ENCODE measurements at regions not wholly inside any gene's neighbourhood (a gene's known extent, or its start where the extent isn't known, plus 50 kb on each side); places are given as distances from the start of the nearest gene placed in this dataset.
"Not testable (repeated sequence)": the region's sequence is repeated elsewhere in the genome, so short reads cannot be mapped to it uniquely, and the experiment has no call there.

DNA sequence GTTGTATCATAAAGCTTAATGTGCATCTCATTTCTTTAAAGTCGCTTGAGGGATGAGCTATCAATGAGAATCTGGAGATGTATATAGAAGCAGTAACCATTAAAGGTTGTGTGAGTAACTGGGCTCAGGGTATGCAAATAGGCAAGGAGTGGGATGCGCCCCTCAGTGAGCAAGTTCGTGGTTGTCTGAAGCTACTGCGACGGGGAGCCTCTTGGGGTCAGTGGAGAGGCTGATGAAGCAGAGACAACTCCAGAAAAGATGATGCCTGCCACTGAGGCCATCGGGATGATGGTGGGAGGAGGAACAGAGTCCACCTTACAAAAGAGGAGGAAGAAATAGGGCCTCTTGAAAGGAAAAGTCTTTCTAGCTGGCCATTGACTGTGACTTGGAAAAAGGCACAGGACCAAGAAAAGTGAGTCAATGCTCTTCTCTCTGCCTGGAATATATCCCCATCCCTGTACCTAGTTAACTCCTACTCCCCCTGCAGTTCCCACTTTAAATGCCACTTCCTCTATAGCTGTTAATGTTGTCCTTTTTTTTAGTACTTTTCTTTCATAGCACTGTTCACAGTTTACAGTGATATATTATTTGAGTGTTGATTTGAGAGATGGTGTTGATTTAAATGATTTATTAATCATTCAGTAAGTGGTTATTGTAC, 51.4 kb upstream of the LSM6 start:
- no peak for DNase-seq

DNA sequence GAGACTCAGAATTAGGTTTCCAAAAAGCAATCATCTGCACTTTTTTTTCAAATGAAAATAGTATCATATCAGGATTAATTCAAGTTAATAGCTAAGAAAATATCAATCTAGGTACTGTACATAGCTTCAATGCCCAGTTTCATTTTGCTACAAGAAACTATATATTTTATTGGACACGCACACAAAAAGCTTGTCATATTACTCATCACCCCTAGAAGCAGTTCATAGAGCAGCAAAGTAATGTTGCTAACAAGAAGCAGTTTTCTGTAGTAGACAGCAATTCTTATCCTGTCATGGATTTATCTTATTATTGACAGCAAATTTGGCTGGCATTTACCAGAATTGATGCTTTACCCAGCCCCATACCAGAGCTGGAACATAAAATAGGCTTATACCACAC, 52.3 kb upstream of the LSM6 start:
- DNase-seq = no peak

DNA sequence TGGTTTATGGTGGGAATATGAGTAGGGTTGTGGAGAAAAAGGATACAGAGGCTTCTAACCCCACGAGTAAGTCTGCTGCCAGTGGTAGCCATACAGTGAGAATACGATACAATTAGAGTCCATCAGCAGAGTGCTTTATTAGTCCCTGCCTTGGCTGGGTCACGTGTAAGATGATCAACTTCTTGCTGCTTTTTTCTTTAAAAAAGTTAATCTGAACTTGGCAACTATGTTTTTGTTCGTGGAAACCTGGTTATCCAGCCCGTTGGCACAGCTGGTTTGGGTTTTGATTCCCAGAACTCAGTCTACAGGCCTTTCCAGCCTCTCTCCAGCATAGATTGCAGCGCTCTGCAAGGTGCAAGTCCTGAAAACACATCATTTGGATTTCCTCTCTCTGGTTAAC, 53.1 kb upstream of the LSM6 start:
- DNase-seq = no peak

DNA sequence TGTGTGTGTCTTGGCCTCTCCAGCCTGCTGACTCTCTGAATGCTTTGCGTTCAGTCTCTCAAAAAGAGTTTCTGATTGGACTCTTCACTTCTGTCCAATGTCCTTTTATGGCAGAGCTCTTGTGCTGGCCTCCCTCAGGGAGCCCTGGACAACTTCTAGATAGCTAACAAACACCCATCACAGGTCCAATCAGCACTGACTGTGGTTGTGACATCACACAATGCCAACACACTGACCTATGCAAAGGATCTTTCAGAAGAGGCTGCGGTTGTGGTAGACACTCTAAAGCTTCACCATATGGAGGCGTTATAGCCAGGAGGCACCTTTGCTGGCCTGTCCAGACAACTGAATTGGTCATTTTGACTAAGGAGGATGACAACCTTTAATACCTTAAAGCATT, 53.8 kb upstream of the LSM6 start:
- DNase-seq = no peak

DNA sequence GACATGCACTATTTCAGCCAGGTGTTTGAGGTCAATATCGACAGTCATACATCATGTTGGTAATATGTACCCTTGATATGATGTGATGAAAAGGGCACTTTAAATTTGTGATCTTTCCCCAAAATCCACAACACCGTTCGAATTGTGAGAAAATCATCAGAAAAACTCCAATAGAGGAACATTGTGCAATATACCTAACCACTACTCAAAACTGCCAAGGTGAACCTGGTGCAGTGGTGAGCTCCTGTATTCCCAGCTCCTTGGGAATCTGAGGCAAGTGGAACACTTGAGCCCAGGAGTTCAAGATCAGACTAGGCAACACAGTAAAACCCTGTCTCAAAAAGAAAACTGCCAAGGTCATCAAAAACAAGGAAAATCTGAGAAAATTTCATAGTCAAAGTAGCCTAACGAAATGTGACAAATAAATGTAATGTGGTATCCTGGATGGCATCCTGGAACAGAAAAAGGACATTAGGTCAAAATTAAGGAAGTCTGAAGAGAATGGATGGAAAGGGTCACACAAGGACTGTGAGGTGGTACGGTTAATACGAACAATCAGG, 55.6 kb upstream of the LSM6 start:
- no peak for DNase-seq

DNA sequence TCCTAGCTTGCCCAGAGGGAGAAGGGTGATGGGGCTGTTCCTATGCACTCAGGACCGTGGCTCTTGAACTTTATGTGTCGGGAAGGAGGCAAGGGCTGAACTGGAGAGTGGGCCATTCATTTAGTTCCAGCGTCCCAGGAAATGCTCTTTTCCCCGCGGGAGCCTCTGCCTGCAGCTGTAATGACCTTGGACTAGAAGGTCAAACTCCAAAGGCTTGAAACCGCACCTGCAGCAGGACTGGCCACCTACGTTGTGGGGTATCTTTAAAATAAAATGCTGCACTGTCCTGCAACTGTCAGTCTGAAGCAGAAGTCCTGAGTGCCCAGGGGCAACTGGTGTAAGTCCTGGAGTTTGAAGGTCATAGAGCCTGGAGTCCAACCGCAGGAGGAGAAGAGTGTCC, 61.5 kb upstream of the LSM6 start:
- DNase-seq = no peak

DNA sequence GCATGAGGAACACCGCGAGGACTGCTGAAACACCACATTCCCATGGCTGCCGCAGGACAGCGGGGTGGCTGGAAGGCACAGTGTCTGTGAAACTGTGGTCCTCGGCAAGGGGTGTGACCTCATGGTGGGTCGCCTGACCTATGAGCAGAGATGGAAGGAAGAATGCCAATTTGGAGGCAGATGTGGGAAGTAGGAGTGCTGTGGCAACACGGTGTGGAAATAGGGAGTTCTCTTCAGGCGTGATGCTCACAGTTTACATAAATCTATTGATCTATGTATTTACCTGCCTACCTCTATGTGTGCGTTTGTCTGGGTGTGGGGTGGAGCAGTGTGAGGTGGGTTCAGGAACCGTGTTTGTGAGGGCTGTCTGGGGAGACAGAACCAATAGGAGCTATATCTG, 62.3 kb upstream of the LSM6 start:
- DNase-seq = no peak

DNA sequence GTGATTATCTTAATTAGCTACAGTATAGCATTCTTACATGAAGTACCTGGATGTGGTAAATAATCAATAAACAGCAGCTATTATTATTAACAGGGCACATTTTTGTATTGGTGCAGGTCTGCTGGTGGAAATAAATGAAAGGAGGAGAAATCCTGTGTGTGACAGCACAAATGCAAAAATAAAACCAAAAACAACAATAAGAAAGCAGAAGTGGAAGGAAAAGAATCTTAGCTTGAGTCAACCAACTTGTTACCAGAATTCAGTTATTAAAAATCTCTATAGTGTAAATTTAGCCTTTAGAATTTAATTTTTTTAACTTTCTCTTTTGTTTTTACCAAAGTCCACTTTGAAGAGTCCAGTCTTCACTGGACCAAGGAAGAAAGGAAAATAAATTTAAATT, 63.1 kb upstream of the LSM6 start:
- no peak for DNase-seq

DNA sequence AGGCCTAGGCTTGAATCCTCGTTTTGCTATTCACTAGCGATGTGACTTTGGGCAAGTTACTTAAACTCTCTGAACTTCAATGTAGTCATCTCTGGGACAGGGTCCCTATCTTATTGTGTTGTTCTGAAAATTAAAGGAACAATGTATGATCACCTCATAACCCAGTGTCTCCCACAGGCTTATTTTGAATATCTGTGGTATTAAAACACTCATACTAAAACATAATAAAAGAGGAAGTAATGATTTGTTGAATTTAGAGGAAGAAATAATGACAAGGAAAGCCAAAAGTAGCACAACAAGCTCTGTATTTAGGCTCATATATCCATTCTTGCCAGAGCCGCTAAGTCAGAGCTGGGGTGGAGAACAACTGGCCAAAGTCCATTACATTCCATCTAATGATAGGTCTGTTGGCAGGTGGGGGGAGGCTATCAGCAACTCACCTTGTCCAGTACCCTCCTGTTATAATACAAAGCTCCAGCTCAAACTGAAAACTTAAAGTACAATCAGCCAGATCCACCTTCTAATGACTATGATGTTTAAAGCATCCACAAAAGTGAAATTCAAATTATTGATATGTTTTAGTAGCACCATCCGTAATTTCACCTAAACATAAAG, 64.5 kb upstream of the LSM6 start:
- DNase-seq = no peak

DNA sequence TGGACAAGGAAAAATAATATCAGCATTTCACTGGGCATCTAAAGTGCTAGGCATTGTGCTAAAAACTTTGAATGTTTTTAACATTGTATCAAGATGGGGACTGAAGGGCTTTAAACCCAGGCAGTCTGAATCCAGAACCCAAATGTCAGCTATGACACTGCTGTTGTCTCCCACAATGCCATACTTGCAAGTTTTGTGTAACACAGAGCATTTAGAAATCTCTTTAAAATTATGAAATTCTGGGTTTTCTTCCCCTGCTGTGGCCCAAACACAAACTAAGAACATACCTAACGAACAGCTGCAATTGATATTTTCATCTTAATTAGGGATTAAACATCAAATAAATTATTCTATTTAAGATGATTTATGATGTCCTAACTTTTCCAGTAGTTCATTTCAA, 66.8 kb upstream of the LSM6 start:
- no peak for DNase-seq

DNA sequence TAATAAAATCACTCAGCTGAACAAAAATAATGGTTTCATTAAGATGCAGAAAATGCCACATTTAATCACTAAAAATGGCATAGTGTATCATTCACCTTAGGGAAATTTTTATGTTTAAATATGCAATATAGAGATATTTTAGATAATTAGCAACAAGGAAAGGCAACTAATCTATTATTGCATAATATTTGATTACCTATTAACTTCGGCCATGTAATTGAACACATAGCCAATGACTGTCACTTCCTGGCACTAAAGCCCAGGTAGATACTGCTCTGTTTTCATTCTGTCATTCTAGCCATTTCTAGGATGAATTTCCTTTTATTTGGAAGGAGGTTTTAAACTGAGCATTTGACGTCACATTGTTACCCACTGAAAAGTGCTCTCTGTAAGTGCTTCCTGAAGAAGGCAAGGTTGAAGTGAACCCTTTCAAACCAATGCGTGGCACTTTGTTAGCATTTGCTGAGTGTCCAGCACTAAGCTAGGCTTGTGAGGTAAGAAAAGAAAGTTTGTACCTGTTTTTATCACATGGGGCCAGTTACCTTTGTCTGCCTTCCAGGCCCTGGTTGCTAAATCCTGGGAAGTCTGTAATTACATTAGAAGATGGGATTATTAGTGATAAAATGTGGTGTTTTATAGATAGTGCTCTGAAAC, 67.8 kb upstream of the LSM6 start:
- DNase-seq = no peak

DNA sequence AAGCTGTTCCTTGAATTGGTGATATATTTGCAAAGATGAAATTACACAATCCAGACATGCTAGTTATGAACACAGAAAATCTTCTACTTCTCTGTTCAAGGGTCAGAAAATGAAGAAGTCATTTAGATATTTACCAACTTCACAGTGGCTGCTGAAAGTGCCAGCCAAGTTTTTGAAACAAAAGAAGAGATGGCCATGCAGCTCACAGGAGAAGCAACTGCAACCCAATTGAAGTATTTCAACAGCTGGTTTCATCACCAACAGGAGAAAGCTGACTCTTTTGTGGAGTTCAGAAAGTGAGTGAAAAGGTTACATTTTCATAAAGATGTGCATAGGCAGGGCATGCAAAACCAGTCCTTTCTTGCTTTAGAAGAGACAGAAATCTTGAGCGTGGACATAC, 70.1 kb upstream of the LSM6 start:
- DNase-seq = no peak

DNA sequence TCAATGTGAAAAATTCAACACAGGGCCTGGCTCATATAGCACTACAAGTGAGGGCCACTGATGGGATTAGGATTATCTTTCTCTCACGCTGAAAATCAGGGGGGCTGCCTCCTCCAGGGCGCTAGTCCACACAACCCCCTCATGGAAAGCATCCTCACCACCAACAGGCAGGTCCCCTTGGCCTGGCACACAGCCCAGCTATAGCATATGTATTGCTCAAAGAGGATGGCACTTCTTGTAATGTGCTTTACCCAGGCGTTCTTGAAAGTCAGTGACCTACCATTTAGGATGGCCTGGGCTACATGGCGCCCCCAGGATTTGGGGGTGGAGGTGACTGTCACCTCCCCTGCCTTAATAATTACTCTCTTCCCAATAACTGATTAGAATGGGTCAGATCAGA, 71.0 kb upstream of the LSM6 start:
- no peak for DNase-seq

DNA sequence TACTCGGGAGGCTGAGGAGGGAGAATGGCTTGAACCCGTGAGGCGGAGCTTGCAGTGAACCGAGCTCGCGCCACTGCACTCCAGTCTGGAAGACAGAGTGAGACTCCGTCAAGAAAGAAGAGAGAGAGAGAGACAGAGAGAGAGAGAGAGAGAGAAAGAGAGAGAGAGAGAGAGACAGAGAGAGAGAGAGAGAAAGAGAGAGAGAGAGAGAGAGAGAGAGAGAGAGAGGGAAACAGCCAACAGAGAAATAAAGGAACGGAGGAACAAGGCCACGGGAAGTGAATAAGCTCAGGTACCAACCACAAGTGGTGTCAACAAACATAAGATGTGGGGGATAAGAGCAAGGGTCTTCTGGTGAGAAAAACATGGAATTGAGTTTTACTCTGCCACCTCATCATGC, 71.5 kb upstream of the LSM6 start:
- DNase-seq = not testable (repeated sequence)

DNA sequence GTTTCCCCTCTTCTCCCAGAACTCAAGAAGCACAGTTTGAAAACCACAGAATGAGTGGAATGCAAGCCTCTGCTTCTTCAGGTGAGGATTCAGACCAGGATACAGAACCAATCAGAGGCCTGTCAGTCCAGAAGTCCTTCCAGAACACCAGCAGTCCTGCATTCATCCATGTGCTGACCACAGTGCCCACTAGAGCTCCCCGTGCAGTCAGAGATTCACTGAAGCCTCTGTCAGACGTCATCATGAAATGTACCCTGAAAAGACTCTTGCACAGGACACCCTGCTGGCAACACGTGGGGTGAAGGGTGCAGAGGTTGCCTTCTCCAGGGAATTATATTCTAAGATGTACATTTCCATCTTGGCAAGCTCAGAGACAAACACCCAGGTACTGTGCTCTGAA, 75.9 kb upstream of the LSM6 start:
- no peak for DNase-seq

DNA sequence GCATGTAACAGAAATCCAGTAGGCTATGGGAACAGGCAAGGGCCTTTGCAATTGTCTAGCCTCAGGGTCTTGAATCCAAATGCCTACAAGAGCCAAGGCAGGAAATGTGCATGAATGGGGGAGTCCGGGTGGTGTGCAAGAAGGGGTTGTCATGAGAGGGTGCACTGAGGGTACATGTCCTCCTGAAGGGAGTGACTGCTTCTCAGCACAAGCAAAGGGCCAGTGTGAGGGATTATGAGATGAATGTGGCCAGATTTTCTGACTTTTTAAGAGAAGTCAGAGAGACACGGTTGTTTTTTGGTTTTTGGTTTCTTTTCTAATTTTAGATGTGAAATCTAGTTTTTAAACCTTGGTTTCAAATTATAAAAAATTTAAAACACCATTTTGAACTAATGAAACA, 76.5 kb upstream of the LSM6 start:
- DNase-seq = no peak

DNA sequence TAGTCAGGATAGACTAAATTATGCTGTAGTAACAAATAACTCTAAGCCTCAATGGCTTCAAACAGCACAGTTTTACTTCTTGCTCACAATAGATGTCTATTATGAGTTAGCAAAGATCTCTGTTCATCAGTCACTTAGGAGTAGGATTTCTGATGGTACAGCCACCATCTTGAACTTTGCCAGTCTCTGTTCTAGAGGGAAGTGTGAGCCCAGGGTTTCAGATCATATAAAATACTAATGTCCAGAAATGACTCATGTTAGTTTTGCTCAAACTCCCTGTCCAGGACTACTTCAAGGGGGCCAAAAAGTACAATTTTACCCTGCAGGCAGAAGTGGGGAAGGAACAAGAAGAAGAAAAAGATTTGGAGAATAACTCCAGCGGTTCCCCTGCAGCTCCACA, 77.1 kb upstream of the LSM6 start:
- DNase-seq = no peak

DNA sequence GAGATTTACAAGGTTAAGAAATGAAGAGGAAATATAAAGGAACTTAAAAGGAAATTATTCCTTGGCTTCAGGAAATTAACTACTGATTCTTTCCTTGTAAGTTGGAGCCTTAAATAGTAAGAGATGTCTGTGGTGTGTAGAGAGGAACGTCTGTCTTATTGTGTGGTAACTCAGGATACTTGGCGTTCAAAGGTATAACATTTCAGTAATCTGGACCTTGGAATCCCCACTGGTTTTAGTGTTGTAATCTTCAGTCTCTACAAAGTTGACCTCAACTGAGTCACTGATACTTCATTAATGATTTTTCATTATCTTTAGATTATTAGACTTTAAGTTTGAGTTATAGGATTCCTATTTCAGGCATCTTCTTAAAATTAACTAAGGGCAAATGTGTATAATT, 79.1 kb upstream of the LSM6 start:
- DNase-seq = no peak

DNA sequence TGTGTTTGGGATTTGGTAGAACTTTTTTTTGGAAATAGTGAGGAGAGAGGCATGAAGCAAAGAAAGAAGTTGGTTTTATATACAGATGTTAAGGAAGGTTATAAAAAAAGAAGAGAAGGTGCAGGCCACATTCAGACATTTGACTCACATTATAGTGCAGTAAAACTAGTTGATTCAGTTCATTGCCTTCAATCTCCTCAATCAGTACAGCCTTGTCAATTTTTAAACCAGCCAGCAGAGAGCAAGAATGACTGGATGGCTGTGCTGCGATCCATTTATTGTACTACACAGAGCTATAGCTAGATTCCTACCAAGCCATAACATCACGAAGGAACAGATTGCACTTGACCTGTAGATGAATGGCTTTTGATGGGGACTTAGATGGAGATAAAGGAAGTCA, 79.7 kb upstream of the LSM6 start:
- DNase-seq = no peak

DNA sequence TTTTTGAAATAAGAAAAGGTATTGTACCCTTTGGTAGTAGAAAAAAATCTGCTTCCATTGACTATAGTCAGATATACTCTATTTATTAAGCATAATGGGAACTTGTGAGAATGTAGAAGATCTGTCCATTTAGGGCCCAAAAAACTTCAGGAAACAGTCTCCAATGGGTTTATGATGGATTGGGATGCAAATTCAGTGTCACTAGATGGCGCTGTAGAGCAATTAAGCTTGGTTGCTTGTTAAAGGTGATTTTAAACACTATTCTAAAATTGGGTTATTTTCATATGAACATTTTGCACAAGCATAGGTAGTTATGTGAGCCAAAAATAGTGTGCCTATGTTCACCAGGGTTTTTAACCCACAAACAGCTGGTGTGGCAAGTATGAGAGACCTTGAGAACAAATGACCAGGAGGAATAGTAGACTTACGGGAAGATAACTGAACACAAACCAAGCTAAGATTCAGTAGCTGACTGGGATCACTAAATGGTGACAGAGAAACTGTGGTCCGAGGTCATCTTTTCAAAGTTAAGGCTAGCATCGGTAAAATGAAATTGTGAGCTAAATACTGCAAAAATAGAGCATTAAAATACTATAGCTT, 80.3 kb upstream of the LSM6 start:
- DNase-seq = peak; percentile 16

DNA sequence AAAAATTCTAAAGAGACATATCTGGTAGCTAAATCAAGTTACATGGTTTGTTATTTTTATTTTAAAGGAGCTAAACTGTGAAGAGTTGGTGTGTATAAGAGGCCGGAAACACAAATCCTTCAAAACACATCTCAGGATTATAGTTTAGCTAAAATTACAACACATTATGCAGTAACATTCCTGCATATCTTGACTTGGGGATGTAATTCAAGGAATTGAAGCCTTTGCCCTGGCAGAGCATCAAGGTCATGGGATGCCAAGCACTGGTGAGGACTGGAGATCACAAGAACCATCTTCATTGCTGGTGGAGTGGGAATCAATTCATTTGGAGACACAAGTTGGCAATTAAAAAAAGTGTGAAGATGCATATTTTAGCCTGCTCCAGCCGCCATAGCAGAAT, 86.8 kb upstream of the LSM6 start:
- no peak for DNase-seq

DNA sequence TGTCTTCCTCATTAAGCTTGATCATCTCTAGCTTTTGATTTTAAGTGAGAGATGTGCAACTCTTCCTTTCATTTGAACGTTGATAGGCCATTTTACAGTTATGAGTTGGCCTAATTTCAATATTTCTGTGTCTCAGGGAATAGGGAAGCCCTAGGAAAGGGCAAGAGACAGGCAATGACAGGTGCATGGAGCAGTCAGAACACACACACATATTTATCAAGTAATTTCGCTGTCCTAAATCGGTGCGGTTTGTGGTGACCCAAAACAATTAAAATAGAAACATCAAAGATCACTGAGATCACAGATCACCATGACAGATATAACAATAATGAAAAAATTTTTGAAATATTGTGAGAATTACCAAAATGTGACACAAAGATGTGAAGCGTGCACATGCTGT, 87.7 kb upstream of the LSM6 start:
- DNase-seq = no peak

DNA sequence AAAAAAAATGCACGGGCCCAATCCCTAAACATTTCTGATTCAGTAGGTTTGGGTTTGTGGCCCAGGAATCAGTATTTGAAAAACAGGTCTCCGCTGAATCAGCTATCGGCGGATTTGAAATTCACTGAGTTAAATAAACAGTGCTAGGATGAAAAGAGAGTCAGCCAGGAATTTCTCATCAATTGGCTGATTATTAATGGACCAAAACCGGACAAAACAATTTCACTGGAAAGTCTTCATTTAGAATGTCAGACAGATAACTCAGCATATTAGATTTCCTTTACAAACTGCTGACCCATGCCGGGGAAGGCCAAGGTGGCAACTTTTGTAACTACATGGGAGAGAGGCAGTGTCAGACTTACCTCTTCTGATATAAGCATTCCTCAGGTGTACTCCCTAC, 99.4 kb upstream of the LSM6 start:
- DNase-seq = no peak

DNA sequence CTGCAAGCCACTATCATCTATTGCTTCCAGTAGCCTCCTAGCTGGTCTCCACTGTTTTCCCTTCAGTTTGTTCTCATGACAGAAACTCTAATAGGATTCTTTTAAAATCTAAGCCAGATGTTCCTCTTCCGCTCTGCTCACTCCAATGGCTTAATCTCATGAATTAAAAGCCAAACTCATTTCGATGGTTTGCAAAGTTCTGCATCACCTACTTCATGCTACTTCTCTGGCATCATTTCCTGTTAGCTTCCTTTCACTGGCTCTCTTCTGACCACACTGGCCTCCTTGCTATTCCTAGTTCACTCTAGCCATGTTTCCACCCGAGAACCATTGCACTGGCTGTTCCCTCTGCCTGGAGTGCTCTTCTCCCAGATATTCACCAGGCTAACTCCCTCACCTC, 102.0 kb upstream of the LSM6 start:
- DNase-seq = peak; percentile 14
